ENCODE measurements at regions not wholly inside any gene's neighbourhood (a gene's known extent, or its start where the extent isn't known, plus 50 kb on each side); places are given as distances from the start of the nearest gene placed in this dataset.
A peak's percentile ranks its signal among the peaks of the same experiment; 100 is the strongest.

DNA sequence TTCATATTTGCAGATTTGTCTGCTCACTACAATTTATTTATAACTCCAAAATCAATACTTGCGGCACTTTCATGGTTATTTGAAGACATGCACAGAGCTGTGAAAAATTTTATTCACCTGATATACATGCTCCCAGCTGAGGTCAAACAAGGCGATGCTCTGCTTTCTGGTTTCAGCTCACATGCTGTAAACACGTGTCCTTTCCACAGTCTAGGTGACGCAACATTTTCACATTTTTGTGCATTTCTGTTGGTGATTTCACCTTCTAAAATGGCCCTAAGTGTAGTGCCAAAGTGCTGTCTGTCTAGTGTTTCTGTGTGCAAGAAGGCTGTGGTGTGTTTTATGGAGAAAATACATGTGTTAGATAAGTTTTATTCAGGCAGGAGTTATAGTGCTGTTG lies 650.5 kb downstream of the RNF144B start:
- DNase-seq (ENCODE audit: low read depth), result no peak

DNA sequence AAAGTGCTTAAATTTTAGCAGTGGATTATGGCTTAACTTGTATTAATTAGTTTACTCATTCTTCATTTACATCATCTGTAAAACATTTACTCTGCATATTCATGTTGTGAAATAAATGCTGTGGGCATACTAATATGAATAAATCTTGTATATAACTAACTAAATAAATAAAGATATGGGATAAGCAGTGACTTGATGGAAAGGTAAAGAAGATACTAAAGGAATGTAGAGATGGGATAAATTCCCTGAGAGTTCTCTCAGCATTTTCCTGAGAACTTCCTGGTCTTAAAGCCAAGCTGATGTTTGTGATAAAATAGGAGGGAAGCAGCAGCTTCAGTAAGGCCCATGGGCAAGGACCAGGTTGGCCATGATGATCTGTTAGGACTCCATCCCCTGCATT lies 652.1 kb downstream of the RNF144B start:
- no peak for DNase-seq (ENCODE audit: low read depth)

- no peak for DNase-seq (ENCODE audit: low read depth)
These were observed 654.8 kb downstream of the RNF144B start for GRCh38 chr6:19041906-19042305.

GRCh38 chr6:19042420-19042819 lies 655.3 kb downstream of the RNF144B start:
- no peak for DNase-seq (ENCODE audit: low read depth)

- DNase-seq (ENCODE audit: low read depth), result no peak
These were observed 663.6 kb downstream of the RNF144B start for GRCh38 chr6:19050765-19051164.

GRCh38 chr6:19052219-19052618 lies 665.1 kb downstream of the RNF144B start:
- no peak for DNase-seq (ENCODE audit: low read depth)

GRCh38 chr6:19059102-19059501 lies 672.0 kb downstream of the RNF144B start:
- DNase-seq (ENCODE audit: low read depth), result no peak

DNA sequence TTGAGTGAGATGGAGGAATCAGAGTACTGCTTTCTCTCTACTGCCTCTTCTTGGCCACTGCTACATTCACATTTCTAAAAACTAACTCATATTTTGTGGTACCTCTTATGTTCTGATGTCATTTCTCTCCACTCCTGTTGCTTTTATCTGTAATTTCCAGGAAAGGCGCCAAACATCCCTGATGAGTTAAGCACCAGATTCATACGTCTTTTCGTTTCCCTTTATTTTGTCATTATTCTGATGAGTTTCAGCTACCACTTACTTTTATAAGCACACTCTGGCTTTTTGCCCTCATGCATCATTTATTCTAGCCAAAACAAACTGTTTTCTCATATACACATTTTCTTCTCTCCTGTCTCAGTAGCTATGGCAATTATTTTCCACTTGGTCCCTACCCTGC lies 680.0 kb downstream of the RNF144B start:
- no peak for DNase-seq (ENCODE audit: low read depth)

- DNase-seq (ENCODE audit: low read depth), result no peak
These were observed 683.4 kb downstream of the RNF144B start for GRCh38 chr6:19070520-19070919.

DNA sequence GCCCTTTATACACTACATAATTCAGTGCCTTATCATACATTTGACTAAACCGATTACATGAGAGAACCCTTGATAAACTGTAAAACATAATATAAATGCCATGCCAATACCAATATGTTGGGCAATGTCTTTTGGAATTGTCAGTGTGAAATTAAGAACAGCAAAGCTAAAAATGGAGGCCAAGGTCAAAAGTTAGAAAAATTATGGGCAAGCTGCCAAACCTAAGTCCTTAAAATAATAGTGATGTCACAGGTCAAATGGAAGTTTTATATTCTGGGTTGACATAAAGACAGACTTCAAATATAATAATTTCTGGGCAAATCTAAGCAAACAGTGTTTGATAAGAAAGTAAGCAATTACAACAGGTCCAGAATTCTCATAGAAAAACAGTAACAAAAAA lies 696.7 kb downstream of the RNF144B start:
- DNase-seq (ENCODE audit: low read depth), result no peak

DNA sequence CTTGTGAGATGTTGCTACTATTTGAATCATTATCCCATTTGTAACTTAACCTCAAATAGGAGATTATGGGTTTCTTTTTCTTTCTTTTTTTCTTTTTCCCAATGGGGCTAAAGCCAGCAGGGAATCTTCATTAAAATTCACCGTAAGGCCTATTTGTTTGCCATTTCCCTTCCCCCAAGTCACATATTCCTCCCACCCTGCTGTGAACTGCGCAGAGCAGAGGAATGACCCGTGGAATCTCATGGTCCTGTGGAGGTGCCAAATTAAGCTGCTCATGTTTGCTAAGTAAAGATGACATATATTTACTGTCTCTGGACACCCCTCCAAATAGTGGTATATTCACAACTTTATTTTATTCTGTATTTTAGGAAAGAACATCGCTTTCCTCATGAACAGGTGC lies 699.3 kb downstream of the RNF144B start:
- DNase-seq (ENCODE audit: low read depth), result no peak

DNA sequence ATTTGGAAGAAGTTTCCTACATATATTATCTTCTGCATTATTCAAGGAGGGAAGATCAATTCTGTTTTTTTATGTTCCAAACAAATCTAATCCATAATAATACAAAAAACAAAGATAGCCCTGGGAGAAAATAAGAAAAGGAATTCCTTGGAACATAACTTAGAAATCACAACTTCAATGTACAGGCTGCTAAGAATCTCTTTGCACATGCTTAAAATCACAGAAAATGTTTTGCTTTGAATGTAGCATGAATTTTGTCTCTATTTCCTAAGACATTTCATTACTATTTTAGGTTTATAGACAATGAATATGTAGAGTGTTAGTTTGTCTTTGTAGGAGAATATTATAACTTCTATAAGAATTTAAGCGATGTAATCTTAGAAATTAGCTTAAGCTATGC lies 700.1 kb downstream of the RNF144B start:
- DNase-seq (ENCODE audit: low read depth), result no peak

- no peak for DNase-seq (ENCODE audit: low read depth)
These were observed 700.7 kb downstream of the RNF144B start for GRCh38 chr6:19087897-19088296.

- no peak for DNase-seq (ENCODE audit: low read depth)
These were observed 713.6 kb downstream of the RNF144B start for GRCh38 chr6:19100752-19101151.

- DNase-seq (ENCODE audit: low read depth), result no peak
These were observed 715.8 kb downstream of the RNF144B start for GRCh38 chr6:19102936-19103335.

DNA sequence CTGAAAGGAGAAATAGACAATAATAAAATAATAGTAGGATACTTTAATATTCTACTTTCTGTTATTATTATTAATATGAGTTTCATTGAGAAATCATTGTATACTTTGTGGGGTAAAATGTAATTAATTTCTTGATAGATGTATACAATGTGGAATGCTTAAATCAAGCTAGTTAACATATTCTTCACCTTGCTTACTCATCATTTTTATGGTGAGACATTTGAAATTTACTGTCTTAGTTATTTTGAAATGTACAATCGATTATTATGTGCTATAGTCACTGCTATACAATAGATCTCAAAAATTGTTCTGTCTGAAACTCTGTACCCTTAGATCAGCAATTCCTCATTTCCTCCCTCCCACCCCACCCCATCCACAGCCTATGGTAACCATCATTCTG lies 720.3 kb downstream of the RNF144B start:
- no peak for DNase-seq (ENCODE audit: low read depth)

- no peak for DNase-seq (ENCODE audit: low read depth)
These were observed 715.6 kb upstream of the ID4 start for GRCh38 chr6:19121521-19121920.

DNA sequence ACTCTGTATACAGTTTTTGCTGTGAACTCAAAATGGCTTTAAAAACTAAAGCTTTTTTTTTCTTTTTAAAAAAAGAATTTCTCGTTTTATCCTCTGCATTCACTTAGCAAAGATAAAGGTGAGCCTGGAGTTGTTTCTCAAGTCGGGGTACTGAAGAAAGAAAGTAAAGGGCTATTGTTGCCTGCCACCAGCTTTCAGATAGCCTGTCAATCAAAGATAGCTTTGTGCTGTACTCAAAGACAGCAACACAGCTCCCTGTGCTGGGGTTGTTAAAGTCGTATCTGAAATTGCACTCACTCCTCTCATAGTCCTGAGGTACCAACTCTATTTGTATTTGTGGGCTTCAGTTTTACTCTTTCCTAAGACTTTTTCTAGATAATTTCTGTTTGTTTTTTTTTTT lies 710.1 kb upstream of the ID4 start:
- DNase-seq (ENCODE audit: low read depth), result no peak

GRCh38 chr6:19128701-19129100 lies 708.5 kb upstream of the ID4 start:
- DNase-seq (ENCODE audit: low read depth), result no peak

DNA sequence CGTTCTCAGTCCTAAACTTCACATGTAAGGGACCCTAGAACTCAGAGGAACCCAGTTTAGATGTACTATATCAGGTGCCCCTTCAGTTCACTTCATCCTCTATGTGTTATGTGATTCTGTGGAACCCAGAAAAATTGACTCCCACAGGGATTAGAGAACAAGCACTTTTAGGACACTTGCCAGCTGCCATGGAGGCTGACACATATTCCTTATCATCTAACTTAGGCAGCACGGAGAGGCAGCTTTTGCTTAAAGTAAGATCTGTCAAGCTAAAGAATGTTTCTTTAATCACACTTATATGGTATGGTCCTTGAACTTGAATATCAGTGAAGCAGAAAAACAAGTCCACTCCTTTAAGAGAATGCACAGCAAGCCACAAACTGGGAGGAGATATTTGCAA lies 701.5 kb upstream of the ID4 start:
- no peak for DNase-seq (ENCODE audit: low read depth)

DNA sequence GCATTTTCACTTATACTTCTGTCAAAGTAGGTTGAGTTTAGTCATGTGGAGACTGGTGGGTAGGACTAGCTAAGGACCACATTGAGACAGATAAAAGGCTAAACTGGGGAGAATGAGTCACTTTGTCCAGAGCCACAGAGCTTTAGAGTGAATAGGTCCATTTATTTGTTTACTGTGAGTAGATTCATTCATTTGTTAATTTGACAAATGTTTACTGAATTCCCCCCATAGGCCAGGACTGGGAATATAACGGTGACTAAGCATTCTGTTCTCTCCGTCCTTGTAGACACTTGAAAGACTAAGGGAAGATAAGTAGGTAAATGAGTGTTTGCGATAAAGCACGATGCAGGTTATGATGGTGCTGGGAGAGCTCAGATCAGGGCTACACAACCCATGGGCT lies 699.7 kb upstream of the ID4 start:
- no peak for DNase-seq (ENCODE audit: low read depth)

DNA sequence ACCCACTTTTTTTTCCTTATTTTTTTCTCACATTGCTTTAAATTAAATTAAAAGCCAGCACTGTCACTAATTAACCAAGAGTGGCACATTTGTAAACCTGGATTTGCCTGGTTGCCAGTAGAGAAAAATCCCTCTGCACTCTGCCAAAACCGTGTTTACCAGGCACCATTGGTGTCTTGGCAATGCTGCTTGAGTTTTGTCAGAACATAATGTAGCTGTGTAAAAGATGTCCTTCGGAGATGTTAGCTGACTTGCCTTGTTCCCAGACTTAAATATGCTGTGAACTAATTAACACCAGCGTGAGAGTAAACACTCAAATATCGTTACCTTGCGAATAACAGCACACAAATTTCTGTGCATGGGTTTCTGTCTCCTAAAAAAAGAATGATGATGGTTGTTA lies 694.9 kb upstream of the ID4 start:
- no peak for DNase-seq (ENCODE audit: low read depth)

- DNase-seq (ENCODE audit: low read depth), result no peak
These were observed 686.9 kb upstream of the ID4 start for GRCh38 chr6:19150307-19150706.

GRCh38 chr6:19153270-19153980 lies 683.7 kb upstream of the ID4 start:
- peak; percentile 13 for DNase-seq (ENCODE audit: low read depth)

DNA sequence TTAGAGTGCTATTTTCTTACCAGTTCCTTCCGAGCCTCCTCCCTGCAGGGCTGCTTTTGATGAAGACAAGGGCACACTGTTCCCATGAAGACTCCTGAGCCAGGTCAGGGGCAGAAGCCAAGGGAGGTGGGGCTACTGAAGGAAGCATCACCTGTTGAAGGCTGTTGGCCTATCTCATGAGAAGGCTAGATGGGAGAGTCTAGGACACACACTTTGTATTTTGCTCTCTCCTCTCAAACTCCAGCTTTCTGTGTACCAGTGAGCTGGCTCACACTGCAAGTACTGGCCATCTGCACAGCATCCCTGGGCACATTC lies 683.2 kb upstream of the ID4 start:
- no peak for DNase-seq (ENCODE audit: low read depth)
